ENCODE measurements at regions not wholly inside any gene's neighbourhood (a gene's known extent, or its start where the extent isn't known, plus 50 kb on each side); places are given as distances from the start of the nearest gene placed in this dataset.

DNA sequence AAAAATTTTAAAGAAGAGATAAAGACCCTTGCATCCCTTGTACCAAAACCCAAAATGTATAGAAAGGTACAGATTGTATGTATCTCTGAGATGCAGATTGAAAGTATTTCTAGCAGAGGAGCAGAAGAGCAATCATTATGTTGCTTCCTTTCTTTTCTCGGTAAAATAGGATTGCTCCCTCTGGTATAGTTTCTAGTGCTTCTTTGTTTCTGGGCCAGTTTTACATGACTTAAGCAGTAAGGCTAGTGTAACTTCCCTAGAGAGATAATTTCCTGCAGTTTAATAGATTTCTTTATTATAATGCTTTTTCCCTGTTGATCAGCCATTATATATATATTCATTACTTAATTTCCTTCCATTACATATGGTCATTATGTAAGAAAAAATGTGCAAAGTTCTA is 496.2 kb upstream of the RGS18 start:
- no peak for TF ChIP-seq CTCF (IDR thresholded peaks at IDR 0.05)
- DNase-seq (ENCODE audit: low spot score), result no peak
- Histone ChIP-seq H3K4me3 (no peak overlapping the region), H3K27ac (no peak overlapping the region), H3K36me3 (no peaks in the 10 kb centered on the region), H3K4me1 (no peaks in the 10 kb centered on the region), H3K9me3 (no peaks in the 10 kb centered on the region), H3K27me3 (no peaks in the 10 kb centered on the region)

DNA sequence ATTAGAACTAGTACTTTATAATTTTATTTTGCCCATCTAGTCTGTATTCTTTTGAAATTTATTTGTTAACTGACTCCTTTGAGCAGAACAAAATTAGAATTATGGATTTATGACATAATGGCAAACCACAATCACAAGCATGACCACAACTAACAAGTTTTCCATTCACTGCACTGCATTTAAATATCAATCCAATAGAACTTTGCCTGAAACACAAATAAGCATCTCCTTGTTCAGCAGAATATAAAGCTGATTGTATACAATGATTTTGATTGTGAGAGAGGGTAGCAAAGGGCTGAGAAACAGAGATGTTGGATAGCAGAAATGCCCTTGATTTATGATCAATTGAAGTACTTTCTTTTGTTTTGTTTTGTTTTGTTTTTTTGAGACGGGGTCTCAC is 495.5 kb upstream of the RGS18 start:
- Histone ChIP-seq H3K4me1 (no peaks in the 10 kb centered on the region), H3K9me3 (no peaks in the 10 kb centered on the region), H3K27me3 (no peaks in the 10 kb centered on the region), H3K4me3 (no peak overlapping the region), H3K36me3 (no peaks in the 10 kb centered on the region), H3K27ac (no peak overlapping the region)
- TF ChIP-seq CTCF (IDR thresholded peaks at IDR 0.05), result no peak
- no peak for DNase-seq (ENCODE audit: low spot score)

GRCh38 chr1:191668525-191668924 is 489.7 kb upstream of the RGS18 start:
- Histone ChIP-seq H3K36me3 (no peaks in the 10 kb centered on the region), H3K4me1 (no peaks in the 10 kb centered on the region), H3K9me3 (no peaks in the 10 kb centered on the region), H3K27me3 (no peaks in the 10 kb centered on the region), H3K27ac (no peak overlapping the region), H3K4me3 (no peak overlapping the region)
- no peak for DNase-seq (ENCODE audit: low spot score)
- no peak for TF ChIP-seq CTCF (IDR thresholded peaks at IDR 0.05)

DNA sequence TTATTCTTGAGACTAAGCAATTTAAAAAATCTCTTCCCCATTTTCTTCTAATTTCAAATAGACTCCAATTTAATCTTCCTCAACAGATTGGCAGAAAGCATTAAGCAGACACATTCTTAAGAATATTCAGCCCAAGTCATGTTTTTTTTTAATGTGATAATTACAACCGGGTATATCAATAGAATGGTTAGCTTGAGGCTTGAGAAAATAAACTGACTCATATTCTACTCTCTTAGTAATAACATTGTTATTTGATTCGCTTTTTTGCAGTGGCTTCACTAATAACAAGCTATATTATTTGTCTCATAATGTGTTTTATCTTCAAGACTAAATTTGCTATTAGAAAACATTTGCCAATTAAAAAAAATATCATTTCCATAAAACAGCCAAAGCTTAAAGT is 488.6 kb upstream of the RGS18 start:
- TF ChIP-seq CTCF (IDR thresholded peaks at IDR 0.05), result no peak
- no peaks in the 10 kb centered on the region for H3K27me3 ChIP-seq
- no peak overlapping the region for H3K27ac ChIP-seq
- H3K9me3 ChIP-seq, result no peaks in the 10 kb centered on the region
- no peaks in the 10 kb centered on the region for H3K4me1 ChIP-seq
- DNase-seq (ENCODE audit: low spot score), result no peak
- H3K4me3 ChIP-seq, result no peak overlapping the region
- H3K36me3 ChIP-seq, result no peaks in the 10 kb centered on the region

DNA sequence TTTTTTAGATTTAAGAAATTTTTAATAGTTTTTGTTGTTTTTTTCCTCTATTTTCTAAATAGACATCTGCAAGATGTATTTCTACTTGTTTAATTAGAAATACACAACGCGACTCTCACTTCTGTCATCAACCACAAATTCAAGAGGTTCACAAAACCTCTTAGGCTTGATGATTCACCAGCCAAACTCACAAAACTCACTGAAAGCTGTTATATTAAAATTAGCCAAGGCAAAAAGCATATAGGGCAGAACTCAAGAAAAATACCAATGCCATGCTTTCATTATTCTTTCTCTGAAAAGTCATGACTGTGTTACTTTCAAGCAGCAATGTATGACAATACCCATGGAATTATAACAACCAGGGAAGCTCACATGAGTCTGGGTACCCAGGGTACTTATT is 487.0 kb upstream of the RGS18 start:
- no peaks in the 10 kb centered on the region for H3K27me3 ChIP-seq
- H3K27ac ChIP-seq, result no peak overlapping the region
- H3K9me3 ChIP-seq, result no peaks in the 10 kb centered on the region
- DNase-seq (ENCODE audit: low spot score), result no peak
- no peaks in the 10 kb centered on the region for H3K4me1 ChIP-seq
- TF ChIP-seq CTCF (IDR thresholded peaks at IDR 0.05), result no peak
- no peak overlapping the region for H3K4me3 ChIP-seq
- no peaks in the 10 kb centered on the region for H3K36me3 ChIP-seq

GRCh38 chr1:191674626-191675179 is 483.6 kb upstream of the RGS18 start:
- Histone ChIP-seq H3K9me3 (no peaks in the 10 kb centered on the region), H3K27me3 (no peaks in the 10 kb centered on the region), H3K4me3 (no peak overlapping the region), H3K27ac (no peak overlapping the region), H3K36me3 (no peaks in the 10 kb centered on the region), H3K4me1 (no peaks in the 10 kb centered on the region)
- DNase-seq (ENCODE audit: low spot score), result no peak
- no peak for TF ChIP-seq CTCF (IDR thresholded peaks at IDR 0.05)

Data from right atrium auricular region (tissue), 2 donors.